HL-60 (cell line): ENCODE measurements at regions not wholly inside any gene's neighbourhood (a gene's known extent, or its start where the extent isn't known, plus 50 kb on each side); places are given as distances from the start of the nearest gene placed in this dataset.

Source experiments
- GABPA ChIP-seq: IDR thresholded peaks from 2 replicates; pipeline ENCODE4 v1.6.1; 2012; ENCODE audit warnings: low read depth
- POLR2AphosphoS5 ChIP-seq: IDR thresholded peaks from 2 replicates; pipeline ENCODE4 v1.6.1; 2012; ENCODE audit warnings: low read depth
- SPI1 ChIP-seq: IDR thresholded peaks from 2 replicates; pipeline ENCODE4 v1.6.1; 2012; ENCODE audit warnings: low read depth, mild to moderate bottlenecking, borderline replicate concordance
- TF ChIP-seq, protein P1 (sequence below): IDR thresholded peaks from one replicate; pipeline ENCODE4 v1.5.1; 2011; ENCODE audit warnings: low read length, control low read depth, inconsistent platforms; ENCODE audit not compliant: insufficient read depth

- TF ChIP-seq, protein P1, sequence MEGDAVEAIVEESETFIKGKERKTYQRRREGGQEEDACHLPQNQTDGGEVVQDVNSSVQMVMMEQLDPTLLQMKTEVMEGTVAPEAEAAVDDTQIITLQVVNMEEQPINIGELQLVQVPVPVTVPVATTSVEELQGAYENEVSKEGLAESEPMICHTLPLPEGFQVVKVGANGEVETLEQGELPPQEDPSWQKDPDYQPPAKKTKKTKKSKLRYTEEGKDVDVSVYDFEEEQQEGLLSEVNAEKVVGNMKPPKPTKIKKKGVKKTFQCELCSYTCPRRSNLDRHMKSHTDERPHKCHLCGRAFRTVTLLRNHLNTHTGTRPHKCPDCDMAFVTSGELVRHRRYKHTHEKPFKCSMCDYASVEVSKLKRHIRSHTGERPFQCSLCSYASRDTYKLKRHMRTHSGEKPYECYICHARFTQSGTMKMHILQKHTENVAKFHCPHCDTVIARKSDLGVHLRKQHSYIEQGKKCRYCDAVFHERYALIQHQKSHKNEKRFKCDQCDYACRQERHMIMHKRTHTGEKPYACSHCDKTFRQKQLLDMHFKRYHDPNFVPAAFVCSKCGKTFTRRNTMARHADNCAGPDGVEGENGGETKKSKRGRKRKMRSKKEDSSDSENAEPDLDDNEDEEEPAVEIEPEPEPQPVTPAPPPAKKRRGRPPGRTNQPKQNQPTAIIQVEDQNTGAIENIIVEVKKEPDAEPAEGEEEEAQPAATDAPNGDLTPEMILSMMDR, result no peak
- no peak for TF ChIP-seq POLR2AphosphoS5
- TF ChIP-seq SPI1, result no peak
- TF ChIP-seq GABPA, result no peak
Observed at GRCh38 chr6:85063611-85064010, 299.2 kb upstream of the TBX18 start.
